Neural progenitor cell (in vitro differentiated cells): ENCODE measurements at regions not wholly inside any gene's neighbourhood (a gene's known extent, or its start where the extent isn't known, plus 50 kb on each side); places are given as distances from the start of the nearest gene placed in this dataset.

Experiments used
- CTCF ChIP-seq: fragments of 200-600 bp; sonication (generic); IDR thresholded peaks from 2 replicates; pipeline ENCODE4 v1.5.1; 2017; ENCODE audit warnings: antibody characterized with exemption, mild to moderate bottlenecking
- EZH2 ChIP-seq: fragments of 200-600 bp; sonication (generic); IDR thresholded peaks from 2 replicates; pipeline ENCODE4 v1.6.1; 2017; ENCODE audit warnings: antibody characterized with exemption, mild to moderate bottlenecking, moderate library complexity

DNA sequence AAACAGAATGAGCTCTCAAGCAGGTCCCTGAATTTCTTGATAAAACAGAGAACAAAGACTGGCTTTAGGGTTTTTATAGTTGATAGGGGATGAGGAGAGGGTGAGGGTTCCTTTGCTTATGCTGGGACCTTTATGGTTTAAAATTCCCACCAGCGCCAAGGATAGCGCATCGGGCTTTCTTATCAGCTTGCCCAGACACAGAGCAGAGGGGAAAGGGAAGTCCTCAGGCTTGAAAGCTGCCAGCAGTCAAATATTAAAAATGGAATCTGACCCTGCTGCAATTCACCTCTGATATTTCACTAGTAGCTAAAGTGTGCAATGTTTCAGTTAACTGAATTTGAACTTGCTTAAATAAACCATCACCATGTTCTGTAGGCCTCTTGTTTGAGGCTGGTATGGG lies 55.0 kb upstream of the EPHA3 start:
- TF ChIP-seq CTCF (no peak), EZH2 (no peak)
